ENCODE measurements at regions not wholly inside any gene's neighbourhood (a gene's known extent, or its start where the extent isn't known, plus 50 kb on each side); places are given as distances from the start of the nearest gene placed in this dataset.
"Not testable (repeated sequence)": the region's sequence is repeated elsewhere in the genome, so short reads cannot be mapped to it uniquely, and the experiment has no call there.

GRCh38 chr1:166489356-166489669 is 322.5 kb upstream of the FAM78B start:
- Histone ChIP-seq H3K4me3 (ENCODE audit: low read depth, low read length) (no peak overlapping the region), H3K27me3 (ENCODE audit: insufficient read depth, low read depth, severe bottlenecking) (no peaks in the 10 kb centered on the region), H3K36me3 (no peaks in the 10 kb centered on the region), H3K27ac (no peak overlapping the region), H3K9me3 (ENCODE audit: severe bottlenecking) (no peaks in the 10 kb centered on the region)
- DNase-seq: no peak
- no peak for TF ChIP-seq CTCF (IDR thresholded peaks at IDR 0.05; ENCODE audit: low read depth, low read length)

- no peak overlapping the region for H3K4me3 ChIP-seq (ENCODE audit: low read depth, low read length)
- no peak overlapping the region for H3K27ac ChIP-seq
- H3K9me3 ChIP-seq (ENCODE audit: severe bottlenecking): no peaks in the 10 kb centered on the region
- no peaks in the 10 kb centered on the region for H3K27me3 ChIP-seq (ENCODE audit: insufficient read depth, low read depth, severe bottlenecking)
- H3K36me3 ChIP-seq: no peaks in the 10 kb centered on the region
- no peak for DNase-seq
- TF ChIP-seq CTCF (IDR thresholded peaks at IDR 0.05; ENCODE audit: low read depth, low read length): no peak
Observed at GRCh38 chr1:166489670-166490436, 323.1 kb upstream of the FAM78B start.

- H3K27me3 ChIP-seq (ENCODE audit: insufficient read depth, low read depth, severe bottlenecking): no peaks in the 10 kb centered on the region
- no peak overlapping the region for H3K4me3 ChIP-seq (ENCODE audit: low read depth, low read length)
- no peak for TF ChIP-seq CTCF (IDR thresholded peaks at IDR 0.05; ENCODE audit: low read depth, low read length)
- no peak overlapping the region for H3K27ac ChIP-seq
- no peak for DNase-seq
- no peaks in the 10 kb centered on the region for H3K36me3 ChIP-seq
- H3K9me3 ChIP-seq (ENCODE audit: severe bottlenecking): no peaks in the 10 kb centered on the region
Observed at GRCh38 chr1:166490437-166490991, 323.7 kb upstream of the FAM78B start.

- H3K27me3 ChIP-seq (ENCODE audit: insufficient read depth, low read depth, severe bottlenecking); H3K9me3 ChIP-seq (ENCODE audit: severe bottlenecking); H3K4me3 ChIP-seq (ENCODE audit: low read depth, low read length); H3K36me3 ChIP-seq; H3K27ac ChIP-seq; DNase-seq: not testable (repeated sequence)
Observed at GRCh38 chr1:166493765-166494164, 327.0 kb upstream of the FAM78B start.

GRCh38 chr1:166507347-166507746 is 331.9 kb upstream of the POGK start:
- H3K36me3 ChIP-seq: no peaks in the 10 kb centered on the region
- H3K27ac ChIP-seq: no peak overlapping the region
- no peak overlapping the region for H3K4me3 ChIP-seq (ENCODE audit: low read depth, low read length)
- no peaks in the 10 kb centered on the region for H3K9me3 ChIP-seq (ENCODE audit: severe bottlenecking)
- TF ChIP-seq CTCF (IDR thresholded peaks at IDR 0.05; ENCODE audit: low read depth, low read length): no peak
- DNase-seq: no peak
- no peaks in the 10 kb centered on the region for H3K27me3 ChIP-seq (ENCODE audit: insufficient read depth, low read depth, severe bottlenecking)

GRCh38 chr1:166511761-166512160 is 327.5 kb upstream of the POGK start:
- no peaks in the 10 kb centered on the region for H3K9me3 ChIP-seq (ENCODE audit: severe bottlenecking)
- H3K36me3 ChIP-seq: no peaks in the 10 kb centered on the region
- no peak overlapping the region for H3K4me3 ChIP-seq (ENCODE audit: low read depth, low read length)
- DNase-seq: no peak
- H3K27me3 ChIP-seq (ENCODE audit: insufficient read depth, low read depth, severe bottlenecking): no peaks in the 10 kb centered on the region
- no peak overlapping the region for H3K27ac ChIP-seq
- TF ChIP-seq CTCF (IDR thresholded peaks at IDR 0.05; ENCODE audit: low read depth, low read length): no peak

All from WERI-Rb-1 (cell line).